Suprapubic skin (tissue), 4 donors: ENCODE measurements at regions not wholly inside any gene's neighbourhood (a gene's known extent, or its start where the extent isn't known, plus 50 kb on each side); places are given as distances from the start of the nearest gene placed in this dataset.
A peak's percentile ranks its signal among the peaks of the same experiment; 100 is the strongest.

Experiments
- DNase-seq, 2 donors: peaks; one replicate each; pipeline ENCODE4 v3.0.0-alpha.2; 2019; ENCODE audit warnings: low spot score in 2 of 2
- H3K27ac ChIP-seq: fragments of 200-600 bp; sonication (generic); one replicate; pipeline ENCODE4 v1.5.1; 2019
- H3K27me3 ChIP-seq: fragments of 200-600 bp; sonication (generic); one replicate; pipeline ENCODE4 v1.5.1; 2019
- H3K36me3 ChIP-seq: fragments of 200-600 bp; sonication (generic); one replicate; pipeline ENCODE4 v1.5.1; 2019
- H3K4me1 ChIP-seq: fragments of 200-600 bp; sonication (generic); one replicate; pipeline ENCODE4 v1.5.1; 2019
- H3K4me3 ChIP-seq: fragments of 200-600 bp; sonication (generic); one replicate; pipeline ENCODE4 v1.5.1; 2019; ENCODE audit warnings: mild to moderate bottlenecking
- H3K9me3 ChIP-seq: fragments of 200-600 bp; sonication (generic); one replicate; pipeline ENCODE4 v1.5.1; 2019
- CTCF ChIP-seq, 2 donors: fragments of 200-600 bp in 1 of 2; fragments of 450-650 bp in 1 of 2; sonication (generic) in 1 of 2; IDR thresholded peaks; one replicate each; pipeline ENCODE4 v1.5.1; 2016 to 2019; ENCODE audit warnings: antibody characterized with exemption in 2 of 2, mild to moderate bottlenecking in 1 of 2, moderate library complexity in 1 of 2
- EP300 ChIP-seq: sonication (generic); formaldehyde crosslinking; IDR thresholded peaks from one replicate; pipeline ENCODE4 v1.6.1; 2017; ENCODE audit warnings: antibody characterized with exemption
- POLR2A ChIP-seq, 2 donors: fragments of 450-650 bp; IDR thresholded peaks; one replicate each; pipeline ENCODE4 v1.6.1; 2017; ENCODE audit warnings: antibody characterized with exemption in 2 of 2, mild to moderate bottlenecking in 2 of 2, moderate library complexity in 2 of 2
- POLR2AphosphoS5 ChIP-seq, 3 donors: sonication (generic); formaldehyde crosslinking; IDR thresholded peaks; one replicate each; pipeline ENCODE4 v1.6.1; 2017; ENCODE audit warnings: antibody characterized with exemption in 3 of 3
- WGBS: methylation state at CpG from one replicate; pipeline ENCODE4 v1.1.5; 2018; 5-methylcytosine and 5-hydroxymethylcytosine counted together

- no peaks in the 10 kb centered on the region for H3K4me1 ChIP-seq
- no peak overlapping the region for H3K27ac ChIP-seq
- no peaks in the 10 kb centered on the region for H3K36me3 ChIP-seq
- no peaks in the 10 kb centered on the region for H3K27me3 ChIP-seq
- H3K9me3 ChIP-seq: no peaks in the 10 kb centered on the region
- TF ChIP-seq POLR2AphosphoS5 (IDR thresholded peaks at IDR 0.05) (no peak), CTCF (IDR thresholded peaks at IDR 0.05) (no peak), POLR2A (IDR thresholded peaks at IDR 0.05) (no peak), EP300 (no peak)
- no peak overlapping the region for H3K4me3 ChIP-seq
- 80% methylated on average over 2 of the region's 2 CpGs for WGBS
- DNase-seq: no peak
Measured at GRCh38 chr1:94636100-94636499, 94.5 kb upstream of the F3 start.

GRCh38 chr1:94634977-94635416, 93.4 kb upstream of the F3 start:
- H3K36me3 ChIP-seq: no peaks in the 10 kb centered on the region
- no peaks in the 10 kb centered on the region for H3K4me1 ChIP-seq
- WGBS: 54% methylated on average over 2 of the region's 2 CpGs
- H3K27ac ChIP-seq: no peak overlapping the region
- no peak for TF ChIP-seq POLR2AphosphoS5 (IDR thresholded peaks at IDR 0.05)
- no peak for TF ChIP-seq CTCF (IDR thresholded peaks at IDR 0.05)
- no peak for TF ChIP-seq POLR2A (IDR thresholded peaks at IDR 0.05)
- no peak for TF ChIP-seq EP300
- H3K9me3 ChIP-seq: no peaks in the 10 kb centered on the region
- no peak overlapping the region for H3K4me3 ChIP-seq
- H3K27me3 ChIP-seq: no peaks in the 10 kb centered on the region
- DNase-seq: peak in 1 of 2 donors; percentile 47

GRCh38 chr1:94633051-94633450, 91.5 kb upstream of the F3 start:
- Histone ChIP-seq H3K9me3 (no peaks in the 10 kb centered on the region), H3K4me1 (no peaks in the 10 kb centered on the region), H3K27me3 (no peaks in the 10 kb centered on the region), H3K36me3 (no peaks in the 10 kb centered on the region), H3K4me3 (no peak overlapping the region), H3K27ac (no peak overlapping the region)
- WGBS: 81% methylated on average over 4 of the region's 4 CpGs
- TF ChIP-seq EP300 (no peak), POLR2AphosphoS5 (IDR thresholded peaks at IDR 0.05) (no peak), POLR2A (IDR thresholded peaks at IDR 0.05) (no peak), CTCF (IDR thresholded peaks at IDR 0.05) (no peak)
- DNase-seq: no peak

GRCh38 chr1:94629259-94630181, 88.0 kb upstream of the F3 start:
- TF ChIP-seq POLR2A (IDR thresholded peaks at IDR 0.05) (no peak), EP300 (no peak), CTCF (IDR thresholded peaks at IDR 0.05) (no peak), POLR2AphosphoS5 (IDR thresholded peaks at IDR 0.05) (no peak)
- Histone ChIP-seq H3K4me1 (no peaks in the 10 kb centered on the region), H3K36me3 (no peaks in the 10 kb centered on the region), H3K4me3 (no peak overlapping the region), H3K27ac (no peak overlapping the region), H3K9me3 (no peaks in the 10 kb centered on the region), H3K27me3 (no peaks in the 10 kb centered on the region)
- WGBS: 85% methylated on average over 8 of the region's 16 CpGs
- no peak for DNase-seq

GRCh38 chr1:94628499-94628843, 86.9 kb upstream of the F3 start:
- no peak for DNase-seq
- 73% methylated on average over 5 of the region's 6 CpGs for WGBS

More at GRCh38 chr1:94628499-94628843, 86.9 kb upstream of the F3 start:
- no peaks in the 10 kb centered on the region for H3K27me3 ChIP-seq
- H3K9me3 ChIP-seq: no peaks in the 10 kb centered on the region
- H3K36me3 ChIP-seq: no peaks in the 10 kb centered on the region
- no peak overlapping the region for H3K27ac ChIP-seq
- TF ChIP-seq POLR2A (IDR thresholded peaks at IDR 0.05): no peak
- TF ChIP-seq CTCF (IDR thresholded peaks at IDR 0.05): no peak
- TF ChIP-seq EP300: no peak
- no peak for TF ChIP-seq POLR2AphosphoS5 (IDR thresholded peaks at IDR 0.05)
- no peaks in the 10 kb centered on the region for H3K4me1 ChIP-seq
- H3K4me3 ChIP-seq: no peak overlapping the region
